H1 (cell line): ENCODE measurements at regions not wholly inside any gene's neighbourhood (a gene's known extent, or its start where the extent isn't known, plus 50 kb on each side); places are given as distances from the start of the nearest gene placed in this dataset.

Experiments
- CHD7 ChIP-seq: fragments of 300-600 bp; sonication (generic); IDR thresholded peaks from 2 replicates; pipeline ENCODE4 v1.7.1; 2012; ENCODE audit warnings: low read length, moderate library complexity, mild to moderate bottlenecking, inconsistent platforms; ENCODE audit not compliant: insufficient replicate concordance
- CREB1 ChIP-seq: IDR thresholded peaks from 2 replicates; pipeline ENCODE4 v1.6.1; 2012; ENCODE audit warnings: inconsistent platforms
- RBBP5 ChIP-seq: IDR thresholded peaks from 2 replicates; pipeline ENCODE4 v1.7.1; 2012; ENCODE audit warnings: low read depth, mild to moderate bottlenecking, inconsistent platforms, low read length, moderate library complexity, borderline replicate concordance

- TF ChIP-seq CHD7 (no peak), RBBP5 (no peak), CREB1 (no peak)
Observed at GRCh38 chr14:100652744-100653143, 65.5 kb upstream of the BEGAIN start (continued).
